NCI-H748 treated with DMSO at 0.1 percent for 48 hours (cell line): ENCODE measurements at regions not wholly inside any gene's neighbourhood (a gene's known extent, or its start where the extent isn't known, plus 50 kb on each side); places are given as distances from the start of the nearest gene placed in this dataset.
"Not testable (repeated sequence)": the region's sequence is repeated elsewhere in the genome, so short reads cannot be mapped to it uniquely, and the experiment has no call there.

Source experiments
- DNase-seq: peaks from one replicate; lab custom pipeline; 2025; lab: John Stamatoyannopoulos, UW

DNA sequence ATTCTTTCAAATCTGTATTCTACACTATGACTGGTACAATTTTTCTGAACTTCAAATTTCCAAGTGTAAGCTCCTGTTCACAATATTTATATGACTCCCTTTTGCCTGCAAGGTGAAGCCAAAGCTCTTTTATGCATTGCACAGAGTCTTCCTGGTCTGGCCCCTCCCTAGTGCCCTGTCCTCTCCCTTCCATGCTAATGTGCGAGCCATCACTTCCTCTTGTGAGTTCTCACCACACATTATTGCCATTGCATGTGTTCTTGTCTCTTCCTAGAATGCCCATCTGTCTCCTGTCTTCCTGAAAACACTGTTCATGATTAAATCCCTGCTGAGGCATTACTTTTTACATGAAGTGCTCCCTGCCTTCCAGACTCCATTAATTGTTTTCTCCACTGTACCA is 169.9 kb downstream of the MC4R start:
- no peak for DNase-seq

DNA sequence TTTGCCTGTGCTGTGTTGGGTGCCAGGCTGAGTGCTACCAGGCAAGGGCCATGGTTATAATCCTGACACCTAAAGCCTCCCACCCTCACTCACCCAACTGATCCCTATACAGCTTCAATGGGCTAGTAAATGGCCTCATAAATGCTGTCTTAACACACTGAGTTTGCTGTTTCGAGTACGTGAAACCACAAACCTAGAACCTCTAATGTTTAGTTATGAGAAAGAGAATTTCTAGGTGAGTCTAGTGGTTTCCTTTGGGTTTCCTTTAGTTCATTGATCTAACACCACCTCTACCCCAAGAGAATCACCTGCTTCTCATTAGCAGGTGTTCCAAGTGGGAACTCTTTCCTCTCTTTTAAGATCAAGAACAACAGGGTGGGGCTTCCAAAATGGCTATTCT is 172.0 kb downstream of the MC4R start:
- no peak for DNase-seq

DNA sequence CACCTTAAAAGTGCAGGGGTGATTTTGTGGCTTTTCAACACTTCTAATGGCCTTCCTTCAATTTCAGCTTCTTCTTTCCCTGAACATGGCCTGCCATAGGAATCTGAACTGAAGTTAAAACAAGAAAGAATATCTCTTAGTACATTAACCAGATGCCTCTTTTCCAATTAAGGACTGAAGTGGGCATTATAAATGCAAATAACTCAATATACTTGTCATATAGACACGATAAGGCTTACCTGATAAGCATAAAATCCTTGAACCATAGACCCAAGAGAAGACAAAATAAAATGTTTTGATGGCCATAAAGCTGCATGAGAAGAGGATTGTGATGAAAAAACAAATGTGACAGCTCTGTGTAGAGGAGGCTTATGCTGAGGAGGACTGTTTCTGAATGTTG is 173.1 kb downstream of the MC4R start:
- no peak for DNase-seq

DNA sequence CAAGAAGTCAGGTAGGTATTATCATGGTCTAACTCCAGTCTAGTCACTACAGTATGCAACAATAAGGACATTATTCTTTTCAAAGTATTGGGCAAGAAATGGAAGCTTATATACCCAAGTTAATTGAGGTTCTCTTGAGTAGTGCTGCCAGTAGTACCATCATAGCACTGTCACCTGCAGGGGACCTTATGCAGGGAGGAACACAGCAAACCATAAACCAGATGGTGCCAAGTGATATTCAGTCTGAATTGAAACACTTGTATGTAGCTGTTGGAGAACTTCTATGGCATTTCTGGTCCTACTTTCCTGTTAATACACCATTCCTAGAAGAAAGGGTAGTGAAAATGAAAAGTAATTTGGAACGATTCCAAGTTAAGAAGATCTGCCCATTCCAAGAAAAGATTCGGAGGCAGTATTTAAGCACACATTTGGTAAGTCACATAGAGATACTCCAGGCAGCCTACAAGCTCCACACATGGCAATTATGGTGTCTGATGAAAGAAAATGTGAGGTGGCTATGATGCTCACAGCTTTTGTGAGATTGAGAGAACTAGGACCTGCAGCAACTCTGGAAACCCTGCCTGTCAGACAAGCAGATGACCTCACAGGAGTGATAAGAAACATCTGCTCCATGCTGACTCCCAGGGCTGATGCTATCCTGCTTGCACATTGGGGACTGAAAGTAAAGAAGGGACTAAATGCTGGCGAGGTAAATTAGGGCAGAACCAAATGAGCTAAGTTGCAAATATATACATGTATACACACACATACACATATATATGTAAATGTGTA is 174.7 kb downstream of the MC4R start:
- no peak for DNase-seq

DNA sequence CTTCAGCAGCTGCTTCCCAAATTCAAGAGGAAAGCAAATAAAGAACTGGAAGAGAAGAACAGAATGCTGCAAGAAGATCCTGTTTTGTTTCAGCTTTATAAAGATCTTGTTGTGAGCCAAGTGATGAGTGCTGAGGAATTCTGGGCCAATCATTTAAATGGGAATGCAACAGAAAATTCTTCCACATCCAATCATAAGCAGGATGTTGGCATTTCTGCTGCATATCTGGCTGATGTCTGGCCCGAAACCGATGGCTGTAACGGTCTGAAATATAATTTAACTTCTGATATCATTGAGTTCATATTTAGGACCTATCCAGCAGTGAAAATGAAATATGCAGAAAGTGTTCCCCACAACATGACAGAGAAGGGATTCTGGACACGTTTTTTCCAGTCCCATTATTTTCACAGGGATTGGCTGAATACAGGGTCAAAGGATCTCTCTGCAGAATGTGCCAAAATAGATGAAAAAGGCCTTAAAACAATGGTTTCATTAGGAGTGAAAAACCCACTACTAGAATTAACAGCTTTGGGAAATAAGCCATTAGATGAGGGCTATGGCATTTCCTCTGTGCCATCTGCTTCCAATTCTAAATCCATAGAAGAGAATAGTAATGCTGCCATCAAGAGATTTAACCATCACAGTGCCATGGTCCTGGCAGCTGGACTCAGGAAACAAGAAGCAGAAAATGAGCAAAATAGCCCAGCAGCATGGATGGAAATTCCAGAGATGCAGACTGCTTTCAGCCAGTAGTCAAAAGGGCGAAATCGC is 175.6 kb downstream of the MC4R start:
- no peak for DNase-seq

DNA sequence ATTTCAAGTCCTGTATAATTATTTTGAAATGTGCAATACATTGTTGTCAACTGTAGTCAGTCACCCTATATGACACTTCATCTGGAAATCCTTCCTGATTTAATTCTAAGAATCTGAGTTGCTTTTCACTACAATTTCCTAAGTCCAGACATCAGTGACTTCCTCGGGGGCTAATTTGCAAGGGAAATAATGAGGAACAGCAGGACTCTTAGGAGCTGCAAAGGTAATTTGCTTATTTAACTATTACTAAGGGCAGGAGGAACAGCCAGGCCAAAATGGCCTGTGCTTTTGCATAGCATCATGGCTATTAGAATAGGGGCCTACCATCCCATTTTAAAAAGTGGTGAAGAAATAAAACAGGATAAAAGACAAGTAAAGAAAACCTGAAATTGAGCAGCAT is 178.8 kb downstream of the MC4R start:
- DNase-seq: no peak

DNA sequence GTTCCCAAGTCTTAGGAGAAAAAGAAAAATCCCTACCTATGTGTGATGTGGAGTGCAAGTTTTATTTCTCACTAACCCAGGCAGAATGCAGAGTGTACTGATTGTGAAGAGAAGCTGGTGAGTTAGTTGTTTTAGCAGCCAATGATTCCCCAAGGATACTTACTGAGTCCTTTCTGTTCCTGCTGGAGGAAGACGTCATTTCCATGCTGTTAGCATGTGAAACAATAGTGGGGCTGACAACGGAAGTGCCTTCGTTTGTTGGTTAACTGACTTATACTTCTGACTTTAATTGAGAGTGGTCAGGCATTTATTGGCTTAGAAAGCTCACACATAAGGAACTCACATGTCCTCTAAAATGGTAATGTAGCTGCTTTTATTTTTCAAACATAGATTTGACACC is 180.6 kb downstream of the MC4R start:
- no peak for DNase-seq

DNA sequence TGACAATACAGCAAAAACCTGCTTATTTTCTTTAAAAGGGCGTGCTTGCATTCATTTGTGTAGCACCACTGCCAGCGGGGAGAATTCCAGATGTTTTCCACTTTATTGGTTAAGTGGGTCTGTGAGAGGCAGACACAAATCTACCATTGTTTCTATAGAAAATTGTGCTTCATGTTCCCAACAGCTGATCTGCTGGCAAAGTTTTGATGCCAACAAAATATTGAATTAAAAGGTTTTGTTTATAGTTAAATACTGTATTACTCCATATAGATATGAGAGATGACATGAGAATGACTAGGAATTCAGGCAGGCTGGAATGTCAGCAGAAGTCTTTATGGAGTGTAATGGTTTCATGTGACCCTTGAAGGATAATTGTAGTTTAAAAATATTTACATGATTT is 182.7 kb downstream of the MC4R start:
- DNase-seq: no peak

DNA sequence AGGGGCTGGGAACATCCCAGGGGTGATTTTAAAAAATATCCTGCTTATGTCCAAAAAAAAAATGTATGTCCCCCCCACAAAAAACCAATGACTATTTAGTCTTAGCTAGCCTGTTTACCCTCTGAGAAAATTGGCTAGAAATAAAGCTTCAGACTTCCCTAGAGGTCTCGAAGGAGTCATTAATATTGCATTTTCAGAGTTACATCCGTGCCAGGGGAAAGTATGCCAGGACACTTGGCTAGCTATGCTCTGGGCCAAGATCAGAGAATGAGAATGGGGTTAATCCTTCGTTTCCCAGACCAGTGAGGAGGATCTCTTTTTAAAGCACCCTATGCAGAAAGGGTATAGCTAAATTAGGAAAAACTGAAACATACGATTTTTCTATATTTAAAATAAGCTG is 183.6 kb downstream of the MC4R start:
- no peak for DNase-seq

DNA sequence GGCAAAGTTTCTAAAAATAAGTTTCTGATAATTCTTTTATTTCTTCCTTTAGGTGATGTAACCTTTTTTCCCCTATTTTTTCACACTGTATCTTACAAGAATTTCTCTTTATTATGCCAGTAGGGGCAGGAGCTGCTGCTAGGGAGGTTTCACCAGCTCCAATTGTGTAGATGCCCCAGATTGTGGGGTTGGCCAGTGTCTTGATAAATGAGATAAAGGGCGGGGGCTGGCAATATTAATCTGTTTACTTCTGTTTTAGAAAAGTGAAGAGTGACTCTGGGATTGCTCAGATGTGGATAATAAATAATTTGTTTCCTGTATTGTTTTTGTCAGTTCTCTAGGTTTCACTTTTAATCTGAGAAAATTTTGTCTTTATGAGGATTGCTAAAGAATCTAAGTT is 190.4 kb downstream of the MC4R start:
- no peak for DNase-seq

DNA sequence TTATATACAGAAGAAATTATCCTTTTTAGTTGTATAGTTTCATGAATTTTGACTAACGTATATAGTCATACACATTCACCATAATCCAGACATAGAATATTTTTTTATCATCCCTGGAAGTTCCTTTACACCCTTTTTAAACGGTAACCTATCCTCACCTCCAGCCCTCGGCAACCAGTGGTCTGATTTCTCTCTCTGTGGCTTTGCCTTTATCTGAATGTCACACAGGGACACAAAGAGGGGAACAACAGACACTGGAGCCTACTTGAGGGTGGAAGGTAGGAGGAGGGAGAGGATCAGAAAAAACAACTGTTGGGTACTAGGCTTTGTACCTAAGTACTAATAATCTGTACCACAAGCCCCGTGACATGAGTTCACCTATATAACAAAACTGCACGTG is 191.9 kb downstream of the MC4R start:
- no peak for DNase-seq

DNA sequence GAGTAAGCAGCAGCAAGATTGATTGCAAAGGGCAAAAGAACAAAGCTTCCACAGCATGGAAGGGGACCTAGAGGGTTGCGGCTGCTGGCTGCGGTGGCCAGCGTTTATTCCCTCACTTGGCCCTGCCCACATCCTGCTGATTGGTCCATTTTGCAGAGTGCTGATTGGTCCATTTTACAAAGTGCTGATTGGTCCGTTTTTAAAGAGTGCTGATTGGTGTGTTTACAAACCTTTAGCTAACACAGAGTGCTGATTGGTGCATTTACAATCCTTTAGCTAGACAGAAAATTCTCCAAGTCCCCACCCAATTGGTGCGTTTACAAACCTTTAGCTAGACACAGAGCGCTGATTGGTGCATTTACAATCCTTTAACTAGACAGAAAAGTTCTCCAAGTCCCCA is 194.4 kb downstream of the MC4R start:
- DNase-seq: not testable (repeated sequence)

DNA sequence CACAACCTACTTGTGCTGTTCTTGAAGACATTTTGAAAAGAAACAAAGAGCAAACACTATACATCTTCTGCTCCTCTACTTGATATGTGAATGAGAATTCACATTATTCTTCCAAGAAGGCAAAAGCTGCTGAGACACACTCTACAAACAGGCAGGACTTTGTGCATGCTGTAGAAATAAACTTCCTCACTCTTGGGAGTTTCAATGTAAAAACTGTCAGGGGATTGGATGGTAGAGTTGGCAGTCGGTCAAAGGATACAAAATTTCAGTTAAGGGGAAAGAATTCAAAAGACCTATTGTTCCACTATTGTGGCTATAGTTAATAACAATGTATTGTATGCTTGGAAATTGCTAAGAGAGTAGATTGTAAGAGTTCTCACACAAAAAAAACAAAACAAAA is 196.3 kb downstream of the MC4R start:
- DNase-seq: no peak

DNA sequence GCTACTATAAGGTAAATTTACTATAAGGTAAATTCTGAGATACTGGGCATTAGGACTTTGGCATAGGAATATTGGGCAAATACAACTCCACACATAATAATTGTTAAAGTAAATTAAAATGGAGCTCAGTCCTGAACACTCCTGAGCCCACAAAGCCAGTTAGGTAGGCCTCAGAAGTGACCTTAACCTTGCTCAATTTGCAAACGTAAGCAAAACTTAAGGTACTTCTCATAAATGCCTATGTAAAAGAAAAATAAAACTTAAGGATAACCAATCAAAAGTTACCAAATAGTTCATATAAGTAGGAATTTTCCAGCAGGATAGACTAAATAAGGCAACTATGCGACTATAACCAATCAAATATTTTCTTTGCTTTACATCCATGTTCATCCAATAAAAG is 197.7 kb downstream of the MC4R start:
- no peak for DNase-seq

DNA sequence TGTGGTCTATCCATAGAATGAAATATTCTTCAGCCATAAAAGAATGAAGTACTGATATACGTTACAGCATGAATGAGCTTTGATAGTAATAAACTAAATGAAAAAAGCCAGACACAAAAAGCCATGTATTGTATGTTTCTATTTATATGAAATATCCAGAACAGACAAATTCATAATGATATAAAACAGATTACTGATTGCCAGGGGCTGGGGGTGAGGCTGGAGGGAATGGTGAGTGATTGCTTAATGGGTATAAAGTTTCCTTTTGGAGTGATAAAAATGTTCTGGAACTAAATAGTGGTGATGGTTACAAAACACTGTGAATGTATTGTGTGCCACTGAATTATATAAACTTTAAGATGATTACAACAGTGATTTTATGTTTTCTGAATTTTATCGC is 200.5 kb downstream of the MC4R start:
- no peak for DNase-seq

DNA sequence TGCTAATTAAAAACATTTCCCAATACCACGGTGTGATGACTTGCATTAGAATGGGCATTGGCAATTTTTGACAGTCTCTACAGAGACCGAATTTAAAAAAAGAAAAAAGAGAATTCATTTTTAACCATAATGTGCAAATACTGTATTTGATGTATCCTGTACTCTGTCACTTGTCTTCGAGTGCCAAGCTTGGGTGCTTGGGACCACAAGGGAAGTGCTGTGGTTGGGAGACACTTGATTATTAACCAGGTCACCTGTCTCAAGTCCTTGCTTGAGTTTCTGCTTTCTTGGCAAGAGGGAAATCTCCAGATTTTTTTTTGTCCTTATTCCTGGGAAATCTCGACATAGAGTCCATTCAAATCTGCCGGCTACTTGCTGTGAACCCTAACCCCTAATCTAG is 209.0 kb downstream of the MC4R start:
- DNase-seq: no peak

DNA sequence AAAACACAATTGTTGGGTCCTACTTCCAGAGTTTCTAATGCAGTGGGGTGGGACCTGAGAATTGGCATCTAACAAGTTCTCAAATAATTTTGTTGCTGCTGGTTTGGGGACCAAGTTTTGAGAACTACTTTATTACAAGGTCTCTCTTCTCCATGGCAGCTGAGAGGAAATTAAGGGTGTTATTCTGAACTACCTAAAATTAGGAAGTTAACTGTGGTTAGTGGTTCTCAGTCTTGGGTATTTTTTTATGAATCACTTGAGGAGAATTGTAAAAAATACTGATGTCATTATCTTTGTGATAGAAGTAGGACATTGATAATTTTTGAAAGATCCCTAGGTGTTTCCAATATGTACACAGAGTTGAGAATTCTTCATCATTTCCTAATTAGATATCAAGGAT is 210.2 kb downstream of the MC4R start:
- no peak for DNase-seq

DNA sequence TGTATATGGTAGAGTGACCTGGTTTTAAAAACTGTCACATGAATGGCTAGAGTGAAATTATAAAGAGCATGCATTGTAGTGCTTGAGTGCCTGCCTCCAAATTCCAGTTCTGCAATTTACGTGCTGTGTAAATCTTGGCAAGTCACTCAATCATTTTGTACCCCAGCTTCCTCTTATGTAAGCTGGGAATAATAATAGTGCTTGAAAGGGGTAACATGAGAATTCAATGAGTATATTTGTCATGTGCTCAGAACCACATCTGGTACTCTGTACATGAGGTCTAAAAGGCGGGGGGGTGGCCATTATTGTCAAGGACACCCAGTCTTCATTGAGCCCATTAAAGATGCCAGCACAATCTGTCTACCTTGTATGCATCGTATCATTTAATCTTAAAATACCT is 214.8 kb downstream of the MC4R start:
- DNase-seq: no peak

DNA sequence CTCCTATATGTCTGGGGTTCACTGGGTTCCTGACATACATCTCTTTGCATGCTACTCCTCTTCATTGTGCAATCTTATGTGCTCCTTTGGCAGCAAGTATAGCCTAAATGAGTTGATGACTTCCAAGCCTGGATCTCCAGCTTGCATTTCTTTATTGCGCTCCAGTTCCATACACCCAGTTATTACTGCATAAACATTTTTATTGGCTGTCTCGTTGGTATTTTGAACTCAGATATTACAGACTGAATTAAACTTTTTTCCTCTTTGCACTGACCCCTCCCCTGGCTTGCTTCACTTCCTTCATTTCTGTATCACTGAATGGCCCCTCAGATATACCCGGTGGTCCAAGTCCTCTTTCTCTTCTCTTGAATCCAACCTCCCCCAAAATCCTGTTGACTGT is 219.2 kb downstream of the MC4R start:
- no peak for DNase-seq

DNA sequence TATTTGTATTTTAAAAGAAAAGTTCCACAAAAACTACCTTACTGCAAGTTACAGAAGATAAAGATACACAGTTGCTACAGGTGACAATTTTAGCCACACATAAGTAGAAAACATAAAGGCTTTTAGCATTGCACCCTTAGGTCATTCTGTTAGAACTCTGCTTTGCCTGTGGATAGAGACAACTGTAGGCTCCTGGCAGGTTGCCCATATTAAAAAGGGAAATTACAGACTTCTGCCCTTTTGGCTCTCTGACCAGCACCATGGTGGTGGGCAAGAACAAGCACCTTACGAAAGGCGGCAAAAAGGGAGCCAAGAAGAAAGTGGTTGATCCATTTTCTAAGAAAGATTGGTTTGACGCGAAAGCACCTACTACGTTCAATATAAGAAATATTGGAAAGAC is 223.3 kb downstream of the MC4R start:
- DNase-seq: no peak

DNA sequence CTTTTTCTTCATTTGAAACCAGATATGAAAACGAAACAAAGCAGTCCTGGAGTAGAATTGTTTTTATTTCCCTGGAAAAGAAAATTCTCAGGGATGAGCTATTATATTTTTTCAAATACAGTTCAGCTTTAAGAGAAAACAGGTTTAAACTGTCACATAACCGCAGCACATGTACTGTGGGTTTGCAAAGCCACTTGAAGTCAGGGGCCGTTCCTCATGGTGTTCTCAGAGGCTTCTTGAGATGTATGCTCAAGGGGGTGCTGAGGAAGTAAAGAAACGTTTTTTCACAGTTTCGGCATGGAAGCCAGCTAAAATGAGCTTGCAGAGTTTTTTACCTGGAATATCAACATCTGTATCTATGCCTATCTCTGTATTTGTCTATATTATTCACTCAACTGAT is 225.3 kb downstream of the MC4R start:
- no peak for DNase-seq

DNA sequence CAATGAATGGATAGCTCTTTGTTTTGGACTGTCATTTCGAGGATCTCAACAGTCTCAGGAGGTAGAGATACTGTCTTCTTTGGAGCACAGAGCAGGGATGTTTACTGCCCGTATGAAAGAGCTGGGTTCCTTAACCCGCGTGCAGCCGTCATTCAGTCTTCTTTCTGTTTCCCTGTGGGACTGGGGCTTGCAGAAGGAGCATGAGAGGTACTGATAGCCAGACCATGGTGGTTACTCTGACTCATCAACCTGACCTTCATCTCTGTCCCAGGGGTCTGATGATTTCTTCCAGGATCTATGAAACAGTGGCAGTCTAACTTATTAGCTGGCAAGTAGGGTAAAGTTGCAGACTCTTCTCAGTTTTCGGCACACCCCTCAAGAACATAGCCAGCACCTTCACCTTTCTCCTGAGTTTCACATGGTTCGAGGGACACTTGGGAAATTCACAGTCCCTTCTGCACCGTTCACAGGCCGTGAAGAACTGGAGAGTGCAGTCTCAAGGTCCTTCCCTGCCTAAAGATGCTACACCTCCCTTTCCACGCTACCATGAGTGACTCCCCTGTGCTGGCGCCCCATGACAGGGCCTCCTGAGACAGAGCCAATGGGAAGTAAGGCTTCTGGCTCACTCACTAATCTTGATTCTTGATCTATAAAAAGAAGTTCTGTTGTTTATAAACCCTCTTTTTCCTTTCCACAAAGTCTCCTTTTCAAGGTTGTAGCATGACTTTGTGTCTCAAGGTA is 226.2 kb downstream of the MC4R start:
- DNase-seq: no peak

DNA sequence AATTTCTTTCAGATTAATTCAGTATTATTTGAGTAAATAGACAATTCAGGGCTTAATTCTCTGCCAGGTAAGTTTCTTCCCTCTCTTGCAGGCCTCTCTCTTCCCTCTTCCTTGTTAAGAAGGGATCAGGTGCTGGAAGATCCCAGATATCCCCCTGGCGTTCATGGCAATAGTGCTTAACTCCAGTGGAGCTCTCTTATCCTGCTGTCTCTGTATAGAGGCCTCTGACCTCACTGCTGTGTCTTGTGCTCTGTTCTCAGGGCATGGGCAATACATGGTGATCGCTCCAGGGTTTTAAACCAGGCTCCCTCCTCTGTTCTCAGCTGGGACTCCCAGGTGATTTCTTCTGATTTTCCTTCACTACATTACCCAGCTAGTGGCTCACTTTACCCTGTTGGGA is 226.8 kb downstream of the MC4R start:
- DNase-seq: no peak
